Chondrocyte (in vitro differentiated cells): ENCODE measurements at regions not wholly inside any gene's neighbourhood (a gene's known extent, or its start where the extent isn't known, plus 50 kb on each side); places are given as distances from the start of the nearest gene placed in this dataset.
A peak's percentile ranks its signal among the peaks of the same experiment; 100 is the strongest.
"Not testable (repeated sequence)": the region's sequence is repeated elsewhere in the genome, so short reads cannot be mapped to it uniquely, and the experiment has no call there.

Experiments
- DNase-seq: peaks from one replicate; pipeline ENCODE4 v3.0.0; 2021; ENCODE audit warnings: mixed read lengths, low spot score
- H3K27ac Mint-ChIP-seq: one replicate; pipeline ENCODE4 v1.8.0; 2021; ENCODE audit warnings: mild to moderate bottlenecking, moderate library complexity, mixed read lengths; ENCODE audit not compliant: unreplicated experiment
- H3K27me3 Mint-ChIP-seq: 2 replicates; pipeline ENCODE4 v1.8.0; 2021; ENCODE audit warnings: low read depth, mixed read lengths
- H3K36me3 Mint-ChIP-seq: 2 replicates; pipeline ENCODE4 v1.8.0; 2021; ENCODE audit warnings: low read depth, mixed read lengths
- H3K4me1 Mint-ChIP-seq: 2 replicates; pipeline ENCODE4 v1.8.0; 2021; ENCODE audit warnings: low read depth, mild to moderate bottlenecking, mixed read lengths
- H3K4me3 Mint-ChIP-seq: one replicate; pipeline ENCODE4 v1.8.0; 2021; ENCODE audit warnings: mild to moderate bottlenecking, moderate library complexity, mixed read lengths; ENCODE audit not compliant: unreplicated experiment
- H3K9me3 Mint-ChIP-seq: 2 replicates; pipeline ENCODE4 v1.8.0; 2021; ENCODE audit warnings: low read depth, mixed read lengths
- CTCF ChIP-seq: fragments of 200-600 bp; sonication (generic); IDR thresholded peaks from 2 replicates; pipeline ENCODE4 v1.5.0; 2021; ENCODE audit warnings: antibody characterized with exemption, mild to moderate bottlenecking, moderate library complexity

GRCh38 chr2:175430236-175430635 is 248.7 kb upstream of the ATP5MC3 start:
- Mint-ChIP-seq H3K4me1 (no peaks in the 10 kb centered on the region), H3K9me3 (peaks cover 8% of the 10 kb centered on the region), H3K27me3 (peaks cover 19% of the 10 kb centered on the region), H3K36me3 (no peaks in the 10 kb centered on the region), H3K4me3 (no peak overlapping the region), H3K27ac (no peak overlapping the region)
- no peak for TF ChIP-seq CTCF
- no peak for DNase-seq

GRCh38 chr2:175418224-175418835 is 236.8 kb upstream of the ATP5MC3 start:
- TF ChIP-seq CTCF = no peak
- H3K36me3 Mint-ChIP-seq = no peaks in the 10 kb centered on the region
- no peaks in the 10 kb centered on the region for H3K4me1 Mint-ChIP-seq
- no peak overlapping the region for H3K4me3 Mint-ChIP-seq
- no peaks in the 10 kb centered on the region for H3K9me3 Mint-ChIP-seq
- DNase-seq = no peak
- peaks cover 7% of the 10 kb centered on the region for H3K27me3 Mint-ChIP-seq
- H3K27ac Mint-ChIP-seq = no peak overlapping the region

- Mint-ChIP-seq H3K27me3 (peaks cover 7% of the 10 kb centered on the region), H3K27ac (no peak overlapping the region)
- DNase-seq = no peak
Measured at GRCh38 chr2:175414882-175415487, 233.5 kb upstream of the ATP5MC3 start.

GRCh38 chr2:175414191-175414881 is 232.8 kb upstream of the ATP5MC3 start:
- no peaks in the 10 kb centered on the region for H3K9me3 Mint-ChIP-seq
- no peak for DNase-seq
- TF ChIP-seq CTCF = no peak
- no peak overlapping the region for H3K27ac Mint-ChIP-seq
- no peaks in the 10 kb centered on the region for H3K36me3 Mint-ChIP-seq
- peaks cover 7% of the 10 kb centered on the region for H3K27me3 Mint-ChIP-seq
- H3K4me3 Mint-ChIP-seq = no peak overlapping the region
- no peaks in the 10 kb centered on the region for H3K4me1 Mint-ChIP-seq

More at GRCh38 chr2:175414882-175415487, 233.5 kb upstream of the ATP5MC3 start:
- Mint-ChIP-seq H3K4me3 (no peak overlapping the region), H3K9me3 (no peaks in the 10 kb centered on the region), H3K36me3 (no peaks in the 10 kb centered on the region), H3K4me1 (no peaks in the 10 kb centered on the region)
- TF ChIP-seq CTCF = peak; percentile 83

- H3K27ac Mint-ChIP-seq, DNase-seq, H3K36me3 Mint-ChIP-seq, H3K4me3 Mint-ChIP-seq, H3K27me3 Mint-ChIP-seq, H3K9me3 Mint-ChIP-seq, H3K4me1 Mint-ChIP-seq: not testable (repeated sequence)
Measured at GRCh38 chr2:175410941-175411340, 229.4 kb upstream of the ATP5MC3 start.
